Liver (tissue), 8 donors: ENCODE measurements at regions not wholly inside any gene's neighbourhood (a gene's known extent, or its start where the extent isn't known, plus 50 kb on each side); places are given as distances from the start of the nearest gene placed in this dataset.

Experiments used
- DNase-seq: peaks from one replicate; pipeline ENCODE4 v3.0.0-alpha.2; 2017; ENCODE audit warnings: low spot score
- H3K27ac ChIP-seq, 2 donors: one replicate each; pipeline ENCODE4 v1.7.0; 2013; ENCODE audit warnings: inconsistent platforms in 2 of 2, low read length in 2 of 2, control low read depth in 1 of 2, low read depth in 1 of 2, mild to moderate bottlenecking in 1 of 2
- H3K27me3 ChIP-seq, 4 donors: one replicate each; pipeline versions ENCODE4 v1.6.1 to v1.7.0; 2013; ENCODE audit warnings: low read length in 3 of 4, inconsistent platforms in 1 of 4, mild to moderate bottlenecking in 1 of 4, moderate library complexity in 1 of 4; ENCODE audit not compliant: control insufficient read depth in 4 of 4, insufficient read depth in 4 of 4
- H3K36me3 ChIP-seq, 4 donors: one replicate each; pipeline versions ENCODE4 v1.6.1 to v1.7.0; 2013; ENCODE audit warnings: low read length in 3 of 4, mild to moderate bottlenecking in 3 of 4, low read depth in 1 of 4, moderate library complexity in 1 of 4; ENCODE audit not compliant: control insufficient read depth in 4 of 4, insufficient read depth in 3 of 4
- H3K4me1 ChIP-seq, 4 donors: one replicate each; pipeline versions ENCODE4 v1.6.1 to v1.7.0; 2013; ENCODE audit warnings: low read length in 3 of 4, mild to moderate bottlenecking in 3 of 4, moderate library complexity in 1 of 4; ENCODE audit not compliant: control insufficient read depth in 4 of 4, insufficient read depth in 4 of 4
- H3K4me3 ChIP-seq, 3 donors: one replicate each; pipeline versions ENCODE4 v1.6.1 to v1.7.0; 2013; ENCODE audit warnings: low read length in 3 of 3, control low read depth in 1 of 3, low read depth in 1 of 3, mild to moderate bottlenecking in 1 of 3
- H3K9ac ChIP-seq, 2 donors: one replicate each; pipeline ENCODE4 v1.7.0; 2013; ENCODE audit warnings: low read length in 2 of 2, mild to moderate bottlenecking in 2 of 2, moderate library complexity in 2 of 2, control low read depth in 1 of 2, low read depth in 1 of 2
- H3K9me3 ChIP-seq, 4 donors: one replicate each; pipeline versions ENCODE4 v1.6.1 to v1.7.0; 2013; ENCODE audit warnings: low read length in 3 of 4; ENCODE audit not compliant: control insufficient read depth in 4 of 4
- CTCF ChIP-seq: fragments of 150-350 bp; IDR thresholded peaks from 2 replicates; pipeline ENCODE4 v1.5.1; 2017; ENCODE audit warnings: improper control_type of control experiment, low read depth, low read length; ENCODE audit not compliant: missing input control
- EGR1 ChIP-seq, 2 donors: IDR thresholded peaks; 2 replicates each; pipeline ENCODE4 v1.6.1; 2016 to 2018; ENCODE audit warnings: antibody characterized with exemption in 2 of 2, low read depth in 2 of 2
- FOXA1 ChIP-seq: IDR thresholded peaks from 2 replicates; pipeline ENCODE4 v1.6.1; 2016; ENCODE audit warnings: antibody characterized with exemption
- FOXA2 ChIP-seq: IDR thresholded peaks from 2 replicates; pipeline ENCODE4 v1.6.1; 2016; ENCODE audit warnings: antibody characterized with exemption
- GABPA ChIP-seq, 2 donors: IDR thresholded peaks in 1 of 2; conservative IDR thresholded peaks in 1 of 2; 2 replicates each; pipeline ENCODE4 v1.6.1; 2016; ENCODE audit warnings: antibody characterized with exemption in 2 of 2, mild to moderate bottlenecking in 1 of 2, moderate library complexity in 1 of 2
- HNF4A ChIP-seq, 2 donors: conservative IDR thresholded peaks; 2 replicates each; pipeline ENCODE4 v1.6.1; 2016; ENCODE audit warnings: antibody characterized with exemption in 2 of 2, mild to moderate bottlenecking in 2 of 2
- HNF4G ChIP-seq: IDR thresholded peaks from 2 replicates; pipeline ENCODE4 v1.6.1; 2016; ENCODE audit warnings: antibody characterized with exemption
- JUND ChIP-seq, 2 donors: IDR thresholded peaks; 2 replicates each; pipeline ENCODE4 v1.6.1; 2016; ENCODE audit warnings: antibody characterized with exemption in 2 of 2
- MAX ChIP-seq: IDR thresholded peaks from 2 replicates; pipeline ENCODE4 v1.6.1; 2016; ENCODE audit warnings: antibody characterized with exemption
- NR2F2 ChIP-seq: IDR thresholded peaks from 2 replicates; pipeline ENCODE4 v1.6.1; 2016; ENCODE audit warnings: antibody characterized with exemption
- RAD21 ChIP-seq, 2 donors: IDR thresholded peaks; 2 replicates each; pipeline ENCODE4 v1.6.1; 2016; ENCODE audit warnings: antibody characterized with exemption in 2 of 2, mild to moderate bottlenecking in 2 of 2
- REST ChIP-seq: IDR thresholded peaks from 2 replicates; pipeline ENCODE4 v1.6.1; 2016; ENCODE audit warnings: antibody characterized with exemption, mild to moderate bottlenecking
- RXRA ChIP-seq, 2 donors: IDR thresholded peaks; 2 replicates each; pipeline ENCODE4 v1.6.1; 2017 to 2018; ENCODE audit warnings: antibody characterized with exemption in 2 of 2, mild to moderate bottlenecking in 1 of 2
- SP1 ChIP-seq: IDR thresholded peaks from 2 replicates; pipeline ENCODE4 v1.6.1; 2018; ENCODE audit warnings: antibody characterized with exemption, mild to moderate bottlenecking
- TAF1 ChIP-seq: conservative IDR thresholded peaks from 2 replicates; pipeline ENCODE4 v1.6.1; 2016; ENCODE audit warnings: antibody characterized with exemption, mild to moderate bottlenecking
- YY1 ChIP-seq: IDR thresholded peaks from 2 replicates; pipeline ENCODE4 v1.6.1; 2016; ENCODE audit warnings: antibody characterized with exemption, mild to moderate bottlenecking
- WGBS: extraction: QIAGEN DNeasy Blood & Tissue Kit; methylation state at CpG from one replicate; pipeline ENCODE4 v1.1.7; 2013; 5-methylcytosine and 5-hydroxymethylcytosine counted together
- TF ChIP-seq, protein P1 (sequence below): IDR thresholded peaks from 2 replicates; pipeline ENCODE4 v1.6.1; 2016; ENCODE audit warnings: antibody characterized with exemption
- TF ChIP-seq, protein P2 (sequence below): IDR thresholded peaks from 2 replicates; pipeline ENCODE4 v1.6.1; 2016; ENCODE audit warnings: antibody characterized with exemption
- donor health status: healthy.
- donor health status: healthy.
- donor health status: healthy.
- donor health status: healthy.
- donor health status: healthy.

- Histone ChIP-seq H3K27ac (peak overlapping the region in 1 of 2 donors; percentile 9), H3K9ac (no peak overlapping the region), H3K4me3 (no peak overlapping the region), H3K27me3 (no peaks in the 10 kb centered on the region), H3K9me3 (no peaks in the 10 kb centered on the region), H3K36me3 (no peaks in the 10 kb centered on the region), H3K4me1 (no peaks in the 10 kb centered on the region)
- no peak for TF ChIP-seq JUND (IDR thresholded peaks at IDR 0.05)
- no peak for TF ChIP-seq CTCF
- TF ChIP-seq YY1 = no peak
- TF ChIP-seq MAX = no peak
- no peak for TF ChIP-seq REST
- TF ChIP-seq RAD21 (IDR thresholded peaks at IDR 0.05) = peak in 1 of 2 donors; percentile 5
- peak; percentile 42 for TF ChIP-seq FOXA2
- TF ChIP-seq HNF4G = no peak
- TF ChIP-seq TAF1 = no peak
- TF ChIP-seq, protein P1, sequence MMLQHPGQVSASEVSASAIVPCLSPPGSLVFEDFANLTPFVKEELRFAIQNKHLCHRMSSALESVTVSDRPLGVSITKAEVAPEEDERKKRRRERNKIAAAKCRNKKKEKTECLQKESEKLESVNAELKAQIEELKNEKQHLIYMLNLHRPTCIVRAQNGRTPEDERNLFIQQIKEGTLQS = no peak
- no peak for TF ChIP-seq SP1
- TF ChIP-seq HNF4A (conservative IDR thresholded peaks at IDR 0.05) = peak in 1 of 2 donors; percentile 23
- TF ChIP-seq, protein P2, sequence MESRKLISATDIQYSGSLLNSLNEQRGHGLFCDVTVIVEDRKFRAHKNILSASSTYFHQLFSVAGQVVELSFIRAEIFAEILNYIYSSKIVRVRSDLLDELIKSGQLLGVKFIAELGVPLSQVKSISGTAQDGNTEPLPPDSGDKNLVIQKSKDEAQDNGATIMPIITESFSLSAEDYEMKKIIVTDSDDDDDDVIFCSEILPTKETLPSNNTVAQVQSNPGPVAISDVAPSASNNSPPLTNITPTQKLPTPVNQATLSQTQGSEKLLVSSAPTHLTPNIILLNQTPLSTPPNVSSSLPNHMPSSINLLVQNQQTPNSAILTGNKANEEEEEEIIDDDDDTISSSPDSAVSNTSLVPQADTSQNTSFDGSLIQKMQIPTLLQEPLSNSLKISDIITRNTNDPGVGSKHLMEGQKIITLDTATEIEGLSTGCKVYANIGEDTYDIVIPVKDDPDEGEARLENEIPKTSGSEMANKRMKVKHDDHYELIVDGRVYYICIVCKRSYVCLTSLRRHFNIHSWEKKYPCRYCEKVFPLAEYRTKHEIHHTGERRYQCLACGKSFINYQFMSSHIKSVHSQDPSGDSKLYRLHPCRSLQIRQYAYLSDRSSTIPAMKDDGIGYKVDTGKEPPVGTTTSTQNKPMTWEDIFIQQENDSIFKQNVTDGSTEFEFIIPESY = no peak
- TF ChIP-seq NR2F2 = no peak
- TF ChIP-seq FOXA1 = no peak
- peak; percentile 18 to 49 for TF ChIP-seq RXRA (IDR thresholded peaks at IDR 0.05)
- no peak for TF ChIP-seq GABPA (IDR thresholded peaks at IDR 0.05 in 1 of 2, conservative IDR thresholded peaks at IDR 0.05 in 1 of 2)
- TF ChIP-seq EGR1 (IDR thresholded peaks at IDR 0.05; ENCODE audit: low read depth in 2 of 2) = no peak
- WGBS = 53% methylated on average over 5 of the region's 5 CpGs
- DNase-seq = no peak
These were observed 163.9 kb downstream of the ARRDC3 start for GRCh38 chr5:91219091-91219802.
